GM21390 (cell line): ENCODE measurements at regions not wholly inside any gene's neighbourhood (a gene's known extent, or its start where the extent isn't known, plus 50 kb on each side); places are given as distances from the start of the nearest gene placed in this dataset.
"Not testable (repeated sequence)": the region's sequence is repeated elsewhere in the genome, so short reads cannot be mapped to it uniquely, and the experiment has no call there.

ENCODE experiments used
- ATAC-seq: cut with Tn5 transposase; IDR thresholded peaks from one replicate; pipeline ENCODE4 v1.9.1; 2021; ENCODE audit not compliant: unreplicated experiment

GRCh38 chr11:29490938-29491337 lies 525.9 kb downstream of the KCNA4 start:
- no peak for ATAC-seq

DNA sequence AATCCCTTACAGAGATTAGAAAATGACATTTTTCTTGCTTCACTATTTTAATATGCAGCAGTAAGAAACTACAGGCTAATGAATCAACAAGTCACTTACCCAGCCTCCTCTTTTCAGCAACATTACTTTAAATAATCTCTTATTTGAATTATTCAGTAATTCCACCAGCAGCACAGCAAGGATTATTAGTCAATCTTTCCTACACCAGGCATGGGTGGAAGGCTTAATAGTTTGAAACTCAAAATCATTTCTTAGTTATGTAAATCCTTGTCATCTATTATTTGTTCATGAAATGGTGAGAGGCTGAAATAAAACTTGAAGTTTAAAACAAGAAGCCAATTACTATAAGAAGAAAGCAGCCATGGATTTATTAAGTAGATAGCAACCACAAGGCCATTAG lies 530.5 kb downstream of the KCNA4 start:
- ATAC-seq = no peak

- no peak for ATAC-seq
These were observed 531.2 kb downstream of the KCNA4 start for GRCh38 chr11:29485641-29486040.

DNA sequence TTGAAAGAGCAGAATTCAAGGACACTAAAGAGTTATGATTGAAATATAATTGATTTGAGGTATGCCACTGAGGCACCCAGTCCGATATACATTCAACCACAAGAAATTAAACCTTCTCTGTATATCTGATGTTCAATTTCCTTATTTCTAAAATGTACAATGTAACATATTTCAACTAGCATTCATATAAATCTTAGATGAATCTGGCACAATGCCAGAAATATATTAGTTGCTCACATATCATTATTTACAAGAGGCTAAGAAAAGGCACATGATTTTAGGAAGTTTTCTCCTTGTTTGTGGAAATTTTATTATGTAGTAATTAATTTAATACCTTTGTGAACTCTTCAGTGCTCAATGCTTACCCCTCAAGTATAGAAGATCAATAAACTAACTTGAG lies 532.3 kb downstream of the KCNA4 start:
- no peak for ATAC-seq

DNA sequence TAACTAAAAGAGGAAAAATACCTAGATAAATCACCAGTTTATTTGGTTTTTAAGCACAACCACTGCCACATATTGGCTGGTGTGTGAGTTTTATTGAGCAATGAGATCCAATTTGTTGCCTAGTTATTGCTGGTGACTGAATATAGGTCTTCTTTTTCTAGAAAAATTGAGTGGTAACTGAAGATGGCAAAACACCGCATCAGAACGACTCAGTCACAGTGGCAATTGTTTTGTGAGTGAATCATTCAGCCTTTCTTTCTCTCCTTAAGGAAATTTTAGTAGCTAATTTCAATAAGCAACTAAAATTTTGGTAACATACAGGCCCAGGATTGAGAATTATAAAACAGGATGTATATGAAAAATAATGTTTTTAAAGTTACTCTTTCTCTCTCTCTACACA lies 533.0 kb downstream of the KCNA4 start:
- ATAC-seq = no peak

- no peak for ATAC-seq
These were observed 534.3 kb downstream of the KCNA4 start for GRCh38 chr11:29482510-29482909.

DNA sequence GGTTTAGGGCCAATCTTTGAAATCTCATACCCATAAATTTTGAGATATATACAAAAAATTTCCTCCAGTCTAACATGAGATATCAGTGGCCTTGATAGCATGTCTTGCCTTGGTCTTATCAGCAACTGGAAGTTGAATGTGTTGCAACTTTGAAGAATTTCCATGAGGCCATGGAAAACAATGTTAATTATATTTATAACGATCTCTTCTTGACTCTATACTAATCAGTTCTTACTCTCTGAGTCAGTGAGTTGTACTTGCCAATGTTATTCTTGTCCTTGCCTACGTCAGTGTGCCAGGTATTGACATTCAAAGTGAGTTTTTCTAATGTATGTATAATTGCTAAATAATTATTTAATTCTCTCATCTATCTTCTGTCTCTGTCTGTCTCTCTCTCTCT lies 535.1 kb downstream of the KCNA4 start:
- ATAC-seq = no peak

- no peak for ATAC-seq
These were observed 535.8 kb downstream of the KCNA4 start for GRCh38 chr11:29480981-29481380.

DNA sequence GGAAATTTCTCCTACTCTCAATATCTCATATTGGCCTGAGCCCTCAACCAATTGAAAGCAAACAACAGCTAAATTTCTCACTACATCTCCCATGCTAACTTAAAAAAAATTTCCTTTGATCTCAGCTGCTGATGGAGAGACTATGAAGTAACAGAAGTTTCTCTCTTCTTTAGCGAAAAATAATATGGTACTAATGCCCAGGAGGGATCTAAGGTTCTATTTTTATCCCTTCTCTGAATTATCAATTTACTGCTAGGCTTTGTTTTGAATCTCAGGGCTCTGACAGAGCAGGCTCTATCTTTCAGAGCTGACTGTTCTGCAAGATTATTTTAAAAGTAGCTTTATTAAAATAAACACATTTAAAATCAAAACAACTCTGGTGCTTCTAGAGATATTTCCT lies 558.6 kb downstream of the KCNA4 start:
- ATAC-seq = no peak

- no peak for ATAC-seq
These were observed 564.7 kb downstream of the KCNA4 start for GRCh38 chr11:29452146-29452545.

GRCh38 chr11:29449281-29450074 lies 567.4 kb downstream of the KCNA4 start:
- no peak for ATAC-seq

DNA sequence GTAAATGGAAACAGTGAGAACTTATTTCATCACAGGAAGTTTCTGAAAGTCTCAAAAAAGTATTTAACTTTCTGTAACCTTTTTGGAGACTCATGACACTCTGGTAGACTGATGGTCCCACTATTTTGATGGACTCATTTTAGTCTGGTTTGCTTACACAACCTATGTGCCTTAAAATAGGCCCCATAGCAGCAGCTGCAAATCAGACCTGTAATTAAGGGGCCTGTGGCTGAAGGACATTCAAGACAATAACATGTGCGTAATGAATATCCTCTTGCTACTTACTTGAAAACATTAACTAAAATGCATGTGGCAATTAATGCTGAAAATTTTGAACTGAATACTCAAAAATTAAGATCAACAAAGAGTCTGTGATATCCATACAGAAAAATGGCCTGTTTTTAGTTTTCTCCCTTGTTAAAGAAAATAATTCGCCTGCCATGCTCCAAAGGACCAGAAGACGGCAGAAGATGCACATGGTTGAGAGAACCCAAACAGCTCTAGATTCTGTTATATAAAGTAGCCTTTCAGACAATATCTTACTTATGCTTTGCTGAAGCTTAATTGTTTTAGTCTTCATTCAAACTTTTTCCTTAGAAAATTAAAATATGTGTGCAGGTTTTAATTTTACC lies 568.5 kb downstream of the KCNA4 start:
- ATAC-seq = no peak

GRCh38 chr11:29447821-29448220 lies 569.0 kb downstream of the KCNA4 start:
- ATAC-seq = no peak

DNA sequence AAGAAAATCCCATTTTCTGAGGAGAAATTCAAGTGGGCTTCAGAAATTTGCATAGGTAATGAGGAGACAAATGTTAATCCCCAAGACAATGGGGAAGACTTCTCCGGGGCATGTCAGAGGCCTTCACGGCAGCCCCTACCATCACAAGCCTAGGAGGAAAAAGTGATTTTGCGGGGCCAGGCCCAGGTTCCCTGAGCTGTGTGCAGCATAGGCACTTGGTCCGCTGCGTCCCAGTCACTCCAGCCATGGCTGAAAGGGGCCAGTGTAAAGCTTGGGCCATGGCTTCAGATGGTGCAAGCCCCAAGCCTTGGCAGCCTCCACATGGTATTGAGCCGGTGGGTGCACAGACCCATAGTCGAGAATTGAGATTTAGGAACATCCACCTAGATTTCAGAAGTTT lies 570.7 kb downstream of the KCNA4 start:
- no peak for ATAC-seq

GRCh38 chr11:29445191-29445590 lies 571.6 kb downstream of the KCNA4 start:
- ATAC-seq = not testable (repeated sequence)

GRCh38 chr11:29438815-29439214 lies 578.0 kb downstream of the KCNA4 start:
- ATAC-seq = no peak

- no peak for ATAC-seq
These were observed 581.4 kb downstream of the KCNA4 start for GRCh38 chr11:29435421-29435820.

GRCh38 chr11:29432719-29433325 lies 584.0 kb downstream of the KCNA4 start:
- no peak for ATAC-seq

DNA sequence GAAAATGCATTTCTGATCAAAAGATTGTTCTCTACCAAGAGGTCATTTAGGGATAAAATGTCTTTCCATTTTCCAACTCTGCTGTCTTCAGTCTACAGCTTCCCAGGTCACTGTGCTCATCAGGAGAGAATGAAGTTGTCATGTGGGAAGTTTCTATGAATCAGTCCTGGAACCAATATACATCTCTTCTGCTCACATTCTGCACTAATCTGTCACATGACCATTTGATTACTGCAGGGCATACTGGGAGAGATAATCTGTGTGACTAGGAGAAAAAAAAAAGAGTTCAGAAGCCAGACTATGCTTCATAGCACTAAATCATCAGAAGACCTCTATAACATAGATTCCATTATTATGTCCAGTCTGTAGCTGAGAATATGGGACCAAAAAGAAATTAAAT lies 611.5 kb downstream of the KCNA4 start:
- ATAC-seq = no peak

DNA sequence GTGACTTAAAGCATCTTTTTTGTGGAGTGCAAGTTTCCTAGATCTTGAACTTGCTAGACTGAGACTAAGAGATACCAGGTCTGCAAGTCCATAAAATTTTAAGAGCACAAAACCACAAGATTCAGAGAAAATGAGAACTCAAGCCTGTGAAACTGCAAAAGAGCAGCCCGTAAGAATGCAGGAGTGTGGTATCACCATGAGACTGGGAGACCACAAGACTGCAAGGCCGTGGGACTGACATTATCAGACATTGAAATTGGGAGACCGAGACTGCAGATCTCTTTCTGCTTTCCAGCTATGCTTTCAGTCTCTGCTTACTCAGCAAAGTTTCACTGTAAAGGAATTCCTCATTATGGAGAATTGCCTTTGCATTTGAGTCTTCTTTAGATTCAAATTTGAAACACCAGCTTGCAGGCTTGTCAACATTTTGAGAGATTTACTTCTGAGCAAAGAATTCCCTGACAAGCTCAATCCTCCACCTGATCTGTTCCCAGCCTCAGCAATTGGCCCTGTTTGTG lies 621.2 kb downstream of the KCNA4 start:
- no peak for ATAC-seq

DNA sequence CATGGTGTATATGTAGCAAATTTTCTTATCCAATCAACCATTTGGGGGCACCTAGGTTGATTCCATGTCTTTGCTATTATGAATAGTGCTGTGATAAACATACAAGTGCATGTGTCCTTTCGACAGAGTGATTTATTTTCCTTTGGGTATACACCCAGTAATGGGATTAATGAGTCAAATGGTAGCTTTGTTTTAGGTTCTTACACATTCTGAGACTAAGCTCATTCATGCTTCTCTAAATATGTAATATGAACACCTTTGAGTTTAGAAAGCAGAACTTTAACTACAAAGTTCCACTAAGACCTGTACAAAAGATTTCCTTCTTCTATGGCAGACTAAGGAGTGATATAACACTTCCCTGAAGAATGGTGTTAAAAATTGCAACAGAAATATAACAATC lies 627.0 kb downstream of the KCNA4 start:
- no peak for ATAC-seq

DNA sequence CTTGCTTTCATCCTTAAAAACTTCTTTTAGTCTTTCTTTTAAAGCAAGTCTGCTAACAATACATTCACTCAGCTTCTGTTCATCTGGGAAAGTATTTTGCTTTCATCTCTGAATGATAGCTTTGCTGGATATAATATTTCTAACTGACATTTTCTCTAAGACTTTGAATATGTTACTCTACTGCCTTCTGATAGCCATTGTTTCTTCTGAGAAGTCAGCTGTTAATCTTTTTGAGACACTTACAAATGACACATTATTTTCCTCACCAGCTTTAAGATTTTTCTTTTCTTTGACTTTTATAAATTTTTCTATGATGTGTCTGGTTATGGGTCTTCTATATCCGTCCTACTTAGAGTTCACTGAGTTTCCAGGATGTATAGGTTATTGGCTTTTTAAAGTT lies 643.1 kb downstream of the KCNA4 start:
- ATAC-seq = no peak
